DND-41 (cell line): ENCODE measurements at regions not wholly inside any gene's neighbourhood (a gene's known extent, or its start where the extent isn't known, plus 50 kb on each side); places are given as distances from the start of the nearest gene placed in this dataset.

Experiments
- ATAC-seq: fragments of 200-7000 bp; cut with Tn5 transposase; 3 replicates; pipeline ENCODE4 v1.9.1; 2021; ENCODE audit warnings: low read depth; ENCODE audit not compliant: insufficient read depth
- DNase-seq: peaks from one replicate; pipeline ENCODE4 v3.0.0-alpha.2; 2020
- H2AFZ ChIP-seq: 2 replicates; pipeline ENCODE4 v1.6.0; 2012; ENCODE audit warnings: low read depth, low read length
- H3K27ac ChIP-seq: 2 replicates; pipeline ENCODE4 v1.5.1; 2012; ENCODE audit warnings: low read length, inconsistent platforms
- H3K27me3 ChIP-seq: fragments of 200-600 bp; sonication (generic); 2 replicates; pipeline ENCODE4 v1.6.0; 2012; ENCODE audit warnings: low read length, mild to moderate bottlenecking, inconsistent platforms; ENCODE audit not compliant: insufficient read depth, poor library complexity
- H3K36me3 ChIP-seq: 2 replicates; pipeline ENCODE4 v1.5.1; 2012; ENCODE audit warnings: low read length, inconsistent platforms; ENCODE audit not compliant: insufficient read depth
- H3K4me1 ChIP-seq: 2 replicates; pipeline ENCODE4 v1.5.1; 2012; ENCODE audit warnings: mild to moderate bottlenecking, low read length; ENCODE audit not compliant: insufficient read depth
- H3K4me2 ChIP-seq: 2 replicates; pipeline ENCODE4 v1.6.0; 2012; ENCODE audit warnings: mild to moderate bottlenecking, moderate library complexity, low read length, inconsistent platforms; ENCODE audit not compliant: insufficient read depth
- H3K4me3 ChIP-seq, 2 experiments: fragments of 200-600 bp in 1 of 2; shearing (Covaris generic) in 1 of 2; 2 replicates each; pipeline ENCODE4 v1.5.1; 2012 to 2016; ENCODE audit warnings: inconsistent platforms in 2 of 2, low read length in 2 of 2, mild to moderate bottlenecking in 2 of 2, low read depth in 1 of 2, moderate library complexity in 1 of 2
- H3K79me2 ChIP-seq: 2 replicates; pipeline ENCODE4 v1.6.0; 2012; ENCODE audit warnings: low read length, inconsistent platforms; ENCODE audit not compliant: insufficient read depth
- H3K9ac ChIP-seq: 2 replicates; pipeline ENCODE4 v1.6.0; 2012; ENCODE audit warnings: low read depth, mild to moderate bottlenecking, inconsistent platforms, low read length, moderate library complexity
- H3K9me3 ChIP-seq: 2 replicates; pipeline ENCODE4 v1.5.1; 2012; ENCODE audit warnings: low read length, moderate library complexity, mild to moderate bottlenecking, inconsistent platforms; ENCODE audit not compliant: insufficient read depth, severe bottlenecking
- H4K20me1 ChIP-seq: 2 replicates; pipeline ENCODE4 v1.6.0; 2012; ENCODE audit warnings: low read length; ENCODE audit not compliant: insufficient read depth
- CTCF ChIP-seq: IDR thresholded peaks from 2 replicates; pipeline ENCODE4 v1.5.1; 2012; ENCODE audit warnings: borderline replicate concordance, low read length, moderate library complexity, mild to moderate bottlenecking; ENCODE audit not compliant: poor library complexity, severe bottlenecking; ENCODE audit errors: extremely low read depth
- EZH2 ChIP-seq: IDR thresholded peaks from 3 replicates; pipeline ENCODE4 v1.6.1; 2012; ENCODE audit warnings: borderline replicate concordance, low read depth, mild to moderate bottlenecking, moderate library complexity, low read length, inconsistent platforms; ENCODE audit not compliant: severe bottlenecking

- Histone ChIP-seq H4K20me1 (no peaks in the 10 kb centered on the region), H3K9me3 (no peaks in the 10 kb centered on the region), H3K36me3 (no peaks in the 10 kb centered on the region), H3K27ac (no peak overlapping the region), H3K4me3 (no peak overlapping the region), H2AFZ (no peak overlapping the region), H3K27me3 (no peaks in the 10 kb centered on the region), H3K79me2 (no peaks in the 10 kb centered on the region), H3K4me2 (no peak overlapping the region), H3K9ac (no peak overlapping the region), H3K4me1 (no peaks in the 10 kb centered on the region)
- DNase-seq = no peak
- TF ChIP-seq CTCF (no peak), EZH2 (no peak)
- no peak for ATAC-seq
These were observed 1766.9 kb downstream of the SLITRK1 start for GRCh38 chr13:82115391-82115790.

DNA sequence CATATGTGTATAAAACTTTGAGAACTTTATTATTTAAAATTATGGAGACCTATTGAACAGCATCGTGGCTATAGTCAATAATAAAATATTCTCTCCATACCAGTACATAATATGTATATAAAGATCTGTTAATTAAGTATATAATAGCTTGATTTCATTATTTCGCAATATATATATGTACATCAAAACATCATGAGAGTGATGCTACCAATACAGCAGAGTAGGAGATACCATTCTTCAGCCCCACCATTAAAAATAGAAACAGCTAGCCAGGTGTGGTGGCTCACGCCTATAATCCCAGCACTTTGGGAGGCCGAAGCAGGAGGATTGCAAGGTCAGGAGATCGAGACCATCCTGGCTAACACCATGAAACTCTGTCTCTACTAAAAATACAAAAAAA lies 1755.3 kb upstream of the SPRY2 start:
- H3K9ac ChIP-seq = no peak overlapping the region
- no peak overlapping the region for H3K27ac ChIP-seq
- no peaks in the 10 kb centered on the region for H3K79me2 ChIP-seq
- no peak for ATAC-seq
- H3K36me3 ChIP-seq = no peaks in the 10 kb centered on the region
- no peaks in the 10 kb centered on the region for H3K4me1 ChIP-seq
- DNase-seq = no peak
- H2AFZ ChIP-seq = no peak overlapping the region
- no peak overlapping the region for H3K4me3 ChIP-seq
- no peaks in the 10 kb centered on the region for H4K20me1 ChIP-seq
- TF ChIP-seq EZH2 = no peak
- no peak for TF ChIP-seq CTCF
- H3K4me2 ChIP-seq = no peak overlapping the region
- no peaks in the 10 kb centered on the region for H3K27me3 ChIP-seq
- no peaks in the 10 kb centered on the region for H3K9me3 ChIP-seq

DNA sequence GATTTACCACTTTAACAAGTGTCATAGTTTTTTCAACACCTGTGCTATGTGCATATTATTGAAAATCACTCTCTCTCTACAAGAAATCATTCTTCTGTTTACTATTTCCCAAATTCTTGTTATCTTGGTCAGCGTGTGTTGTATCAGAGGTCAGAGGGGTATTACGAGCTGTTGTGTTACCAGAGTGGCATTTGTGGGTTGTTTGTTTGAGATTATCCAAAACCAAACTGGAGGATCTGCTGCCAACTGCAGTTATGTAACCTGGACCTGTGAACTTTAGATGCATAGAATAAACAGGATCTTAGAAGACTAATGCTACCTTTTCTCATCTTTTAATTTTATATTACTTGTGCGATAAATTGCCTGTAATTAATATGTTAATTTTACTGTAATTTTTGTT lies 1751.4 kb upstream of the SPRY2 start:
- no peak overlapping the region for H3K27ac ChIP-seq
- H3K4me3 ChIP-seq = no peak overlapping the region
- DNase-seq (no peak), ATAC-seq (no peak)
- no peaks in the 10 kb centered on the region for H3K9me3 ChIP-seq
- TF ChIP-seq CTCF = no peak
- no peak for TF ChIP-seq EZH2
- no peaks in the 10 kb centered on the region for H4K20me1 ChIP-seq
- no peak overlapping the region for H3K9ac ChIP-seq
- H3K36me3 ChIP-seq = no peaks in the 10 kb centered on the region
- no peaks in the 10 kb centered on the region for H3K4me1 ChIP-seq
- no peaks in the 10 kb centered on the region for H3K79me2 ChIP-seq
- H2AFZ ChIP-seq = no peak overlapping the region
- H3K4me2 ChIP-seq = no peak overlapping the region
- no peaks in the 10 kb centered on the region for H3K27me3 ChIP-seq

GRCh38 chr13:82088781-82089180 lies 1747.9 kb upstream of the SPRY2 start:
- H3K4me1 ChIP-seq = no peaks in the 10 kb centered on the region
- no peak overlapping the region for H3K4me3 ChIP-seq
- DNase-seq (no peak), ATAC-seq (no peak)
- TF ChIP-seq CTCF (no peak), EZH2 (no peak)
- H3K79me2 ChIP-seq = no peaks in the 10 kb centered on the region
- H2AFZ ChIP-seq = no peak overlapping the region
- H3K36me3 ChIP-seq = no peaks in the 10 kb centered on the region
- H3K9ac ChIP-seq = no peak overlapping the region
- H3K9me3 ChIP-seq = no peaks in the 10 kb centered on the region
- no peak overlapping the region for H3K27ac ChIP-seq
- H4K20me1 ChIP-seq = no peaks in the 10 kb centered on the region
- no peak overlapping the region for H3K4me2 ChIP-seq
- no peaks in the 10 kb centered on the region for H3K27me3 ChIP-seq
